ENCODE measurements at regions not wholly inside any gene's neighbourhood (a gene's known extent, or its start where the extent isn't known, plus 50 kb on each side); places are given as distances from the start of the nearest gene placed in this dataset.

GRCh38 chr6:93088621-93089501 is 330.5 kb downstream of the EPHA7 start:
- TF ChIP-seq EZH2 (IDR thresholded peaks at IDR 0.05; ENCODE audit: low read length, unreplicated experiment) (no peak), EZH2phosphoT487 (IDR thresholded peaks at IDR 0.05; ENCODE audit: borderline replicate concordance, low read length) (no peak)
- TF ChIP-seq, protein P1, sequence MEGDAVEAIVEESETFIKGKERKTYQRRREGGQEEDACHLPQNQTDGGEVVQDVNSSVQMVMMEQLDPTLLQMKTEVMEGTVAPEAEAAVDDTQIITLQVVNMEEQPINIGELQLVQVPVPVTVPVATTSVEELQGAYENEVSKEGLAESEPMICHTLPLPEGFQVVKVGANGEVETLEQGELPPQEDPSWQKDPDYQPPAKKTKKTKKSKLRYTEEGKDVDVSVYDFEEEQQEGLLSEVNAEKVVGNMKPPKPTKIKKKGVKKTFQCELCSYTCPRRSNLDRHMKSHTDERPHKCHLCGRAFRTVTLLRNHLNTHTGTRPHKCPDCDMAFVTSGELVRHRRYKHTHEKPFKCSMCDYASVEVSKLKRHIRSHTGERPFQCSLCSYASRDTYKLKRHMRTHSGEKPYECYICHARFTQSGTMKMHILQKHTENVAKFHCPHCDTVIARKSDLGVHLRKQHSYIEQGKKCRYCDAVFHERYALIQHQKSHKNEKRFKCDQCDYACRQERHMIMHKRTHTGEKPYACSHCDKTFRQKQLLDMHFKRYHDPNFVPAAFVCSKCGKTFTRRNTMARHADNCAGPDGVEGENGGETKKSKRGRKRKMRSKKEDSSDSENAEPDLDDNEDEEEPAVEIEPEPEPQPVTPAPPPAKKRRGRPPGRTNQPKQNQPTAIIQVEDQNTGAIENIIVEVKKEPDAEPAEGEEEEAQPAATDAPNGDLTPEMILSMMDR (conservative IDR thresholded peaks at IDR 0.05; ENCODE audit: low read depth, low read length), result no peak

Measured in PC-3 (cell line).